Right atrium auricular region (tissue), 2 donors: ENCODE measurements at regions not wholly inside any gene's neighbourhood (a gene's known extent, or its start where the extent isn't known, plus 50 kb on each side); places are given as distances from the start of the nearest gene placed in this dataset.

Experiments
- DNase-seq: peaks from one replicate; pipeline ENCODE4 v3.0.0-alpha.2; 2019; ENCODE audit warnings: low spot score
- H3K27ac ChIP-seq, 2 donors: fragments of 200-600 bp; sonication (generic); 1 replicate in 1 of 2; 2 replicates in 1 of 2; pipeline ENCODE4 v1.5.1; 2016 to 2019
- H3K27me3 ChIP-seq, 2 donors: fragments of 200-600 bp; sonication (generic); one replicate each; pipeline versions ENCODE4 v1.5.1 to v1.6.0; 2017 to 2019
- H3K36me3 ChIP-seq: fragments of 200-600 bp; sonication (generic); one replicate; pipeline ENCODE4 v1.5.1; 2016
- H3K4me1 ChIP-seq, 2 donors: fragments of 200-600 bp; sonication (generic); one replicate each; pipeline versions ENCODE4 v1.5.1 to v1.6.0; 2017 to 2019
- H3K4me3 ChIP-seq, 2 donors: fragments of 200-600 bp; sonication (generic); 1 replicate in 1 of 2; 2 replicates in 1 of 2; pipeline ENCODE4 v1.5.1; 2017 to 2019; ENCODE audit warnings: mild to moderate bottlenecking in 1 of 2, moderate library complexity in 1 of 2
- H3K9me3 ChIP-seq, 2 donors: fragments of 200-600 bp; sonication (generic); one replicate each; pipeline ENCODE4 v1.5.1; 2019
- CTCF ChIP-seq, 2 donors: fragments of 200-600 bp; sonication (generic); IDR thresholded peaks; one replicate each; pipeline ENCODE4 v1.5.1; 2019; ENCODE audit warnings: antibody characterized with exemption in 2 of 2

DNA sequence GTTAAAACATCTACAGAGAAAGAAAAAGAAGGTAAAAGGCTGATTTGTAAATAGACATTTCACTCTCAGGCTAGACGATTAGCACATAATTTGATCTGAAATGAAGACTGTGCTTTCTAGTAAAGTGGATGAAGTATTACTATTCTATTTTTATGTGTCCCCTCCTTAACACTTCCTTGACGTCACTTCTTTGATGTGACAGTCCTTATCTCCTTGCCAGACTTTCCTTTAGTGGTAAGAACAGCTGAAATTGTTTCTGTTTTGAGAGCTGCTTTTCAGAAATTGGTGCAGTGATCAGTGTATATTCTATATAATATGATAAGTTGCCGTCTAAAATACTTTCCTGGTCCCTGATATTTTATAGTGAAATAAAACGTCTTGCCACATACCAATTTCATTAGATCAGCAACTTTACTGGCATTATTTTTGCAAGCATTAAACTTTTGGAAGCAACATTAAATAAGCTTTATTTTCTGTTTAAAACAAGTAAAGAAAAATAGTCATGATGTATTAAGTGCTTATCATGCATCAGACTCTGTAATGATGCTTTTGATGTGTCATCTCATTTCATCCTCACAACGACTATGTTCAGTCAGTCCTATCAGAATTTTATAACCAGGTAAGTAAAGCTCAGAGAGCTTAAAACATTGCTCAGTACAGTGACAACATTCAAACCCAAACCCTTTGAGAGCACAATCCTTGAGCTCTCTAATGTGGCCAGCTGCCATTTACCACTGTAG is 210.3 kb upstream of the PCDH9 start:
- Histone ChIP-seq H3K36me3 (no peaks in the 10 kb centered on the region), H3K4me1 (no peaks in the 10 kb centered on the region), H3K4me3 (no peak overlapping the region), H3K9me3 (no peaks in the 10 kb centered on the region), H3K27ac (no peak overlapping the region), H3K27me3 (no peaks in the 10 kb centered on the region)
- DNase-seq: no peak
- TF ChIP-seq CTCF (IDR thresholded peaks at IDR 0.05): no peak

- TF ChIP-seq CTCF (IDR thresholded peaks at IDR 0.05): no peak
- H3K9me3 ChIP-seq: no peaks in the 10 kb centered on the region
- DNase-seq: no peak
These were observed 209.2 kb upstream of the PCDH9 start for GRCh38 chr13:67439365-67439764.

DNA sequence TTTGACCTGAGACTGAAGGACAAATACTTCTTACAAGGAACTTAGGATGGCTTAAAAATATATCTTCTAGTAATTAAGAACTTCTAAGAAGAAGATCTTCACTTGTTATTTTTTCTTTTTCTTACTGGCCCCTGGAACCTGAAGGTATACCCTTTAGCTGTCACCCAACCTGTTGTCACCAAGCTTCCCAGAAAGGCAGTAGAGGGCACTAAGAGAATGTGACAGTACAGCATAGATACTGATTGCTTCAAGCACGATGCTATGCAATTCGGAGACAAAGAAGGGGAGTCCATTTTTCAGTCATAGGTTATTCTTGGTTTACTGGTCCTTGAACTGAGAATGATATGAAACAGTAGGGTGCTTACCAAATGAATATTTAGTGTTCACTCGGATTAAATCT is 208.3 kb upstream of the PCDH9 start:
- Histone ChIP-seq H3K4me3 (no peak overlapping the region), H3K4me1 (no peaks in the 10 kb centered on the region), H3K27ac (no peak overlapping the region), H3K36me3 (no peaks in the 10 kb centered on the region), H3K27me3 (no peaks in the 10 kb centered on the region), H3K9me3 (no peaks in the 10 kb centered on the region)
- TF ChIP-seq CTCF (IDR thresholded peaks at IDR 0.05): peak in 1 of 2 donors; percentile 47
- DNase-seq: no peak

More at GRCh38 chr13:67439365-67439764, 209.2 kb upstream of the PCDH9 start:
- no peak overlapping the region for H3K4me3 ChIP-seq
- H3K4me1 ChIP-seq: no peaks in the 10 kb centered on the region
- H3K27me3 ChIP-seq: no peaks in the 10 kb centered on the region
- no peak overlapping the region for H3K27ac ChIP-seq
- H3K36me3 ChIP-seq: no peaks in the 10 kb centered on the region

- TF ChIP-seq CTCF (IDR thresholded peaks at IDR 0.05): no peak
- no peaks in the 10 kb centered on the region for H3K9me3 ChIP-seq
- H3K27ac ChIP-seq: no peak overlapping the region
- no peak for DNase-seq
- H3K27me3 ChIP-seq: no peaks in the 10 kb centered on the region
- no peak overlapping the region for H3K4me3 ChIP-seq
- H3K36me3 ChIP-seq: no peaks in the 10 kb centered on the region
- no peaks in the 10 kb centered on the region for H3K4me1 ChIP-seq
These were observed 207.1 kb upstream of the PCDH9 start for GRCh38 chr13:67437244-67437643.

DNA sequence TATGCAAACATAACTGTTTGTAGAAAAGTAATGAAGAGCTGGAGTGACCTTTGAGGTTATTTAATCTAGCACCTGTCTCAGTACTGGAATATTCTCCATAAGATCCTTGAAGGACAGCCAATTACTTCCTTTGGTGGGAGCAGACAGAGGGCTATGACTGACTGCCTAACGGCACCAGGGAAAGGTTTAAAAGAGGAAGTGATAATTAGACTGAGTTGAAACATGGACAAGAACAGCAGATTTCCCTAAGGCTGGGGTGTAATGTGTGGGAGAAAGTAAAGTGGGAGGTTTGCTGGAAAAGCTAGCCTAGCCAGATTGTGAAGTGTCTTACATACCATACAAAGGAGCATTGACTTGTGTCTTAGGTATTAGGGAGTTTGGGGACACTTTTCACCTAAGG is 191.3 kb upstream of the PCDH9 start:
- Histone ChIP-seq H3K9me3 (no peaks in the 10 kb centered on the region), H3K36me3 (no peaks in the 10 kb centered on the region), H3K27ac (no peak overlapping the region), H3K4me3 (no peak overlapping the region), H3K27me3 (no peaks in the 10 kb centered on the region), H3K4me1 (no peaks in the 10 kb centered on the region)
- no peak for DNase-seq
- no peak for TF ChIP-seq CTCF (IDR thresholded peaks at IDR 0.05)
